Mesenchymal stem cell (in vitro differentiated cells and primary cell): ENCODE measurements at regions not wholly inside any gene's neighbourhood (a gene's known extent, or its start where the extent isn't known, plus 50 kb on each side); places are given as distances from the start of the nearest gene placed in this dataset.
"Not testable (repeated sequence)": the region's sequence is repeated elsewhere in the genome, so short reads cannot be mapped to it uniquely, and the experiment has no call there.

Source experiments
- DNase-seq: peaks from one replicate; pipeline ENCODE4 v3.0.0-alpha.2; 2013
- H2AFZ ChIP-seq: one replicate; pipeline ENCODE4 v1.6.1; 2013; ENCODE audit warnings: low read depth, mild to moderate bottlenecking, control low read depth, inconsistent platforms, low read length, moderate library complexity
- H2AK5ac ChIP-seq: 2 replicates; pipeline ENCODE4 v1.6.1; 2013; ENCODE audit warnings: low read length, moderate library complexity, mild to moderate bottlenecking, inconsistent platforms; ENCODE audit not compliant: severe bottlenecking
- H2BK120ac ChIP-seq: one replicate; pipeline ENCODE4 v1.6.1; 2013; ENCODE audit warnings: low read depth, mild to moderate bottlenecking, inconsistent platforms, low read length, moderate library complexity
- H2BK12ac ChIP-seq, 2 experiments: one replicate each; pipeline ENCODE4 v1.6.1; 2013; ENCODE audit warnings: inconsistent platforms in 2 of 2, low read length in 2 of 2, mild to moderate bottlenecking in 2 of 2, moderate library complexity in 2 of 2, control low read depth in 1 of 2
- H2BK15ac ChIP-seq: one replicate; pipeline ENCODE4 v1.6.1; 2013; ENCODE audit warnings: mild to moderate bottlenecking, low read depth, inconsistent platforms; ENCODE audit not compliant: poor library complexity, severe bottlenecking
- H2BK5ac ChIP-seq: 2 replicates; pipeline ENCODE4 v1.6.1; 2013; ENCODE audit warnings: low read depth, mild to moderate bottlenecking, low read length, control low read depth, inconsistent platforms; ENCODE audit not compliant: poor library complexity, severe bottlenecking
- H3K14ac ChIP-seq, 2 experiments: one replicate each; pipeline ENCODE4 v1.6.1; 2013; ENCODE audit warnings: inconsistent platforms in 2 of 2, low read length in 2 of 2, control low read depth in 1 of 2, mild to moderate bottlenecking in 1 of 2, moderate library complexity in 1 of 2
- H3K18ac ChIP-seq, 2 experiments: one replicate each; pipeline ENCODE4 v1.6.1; 2013; ENCODE audit warnings: inconsistent platforms in 2 of 2, low read length in 2 of 2, control low read depth in 1 of 2, low read depth in 1 of 2, mild to moderate bottlenecking in 1 of 2
- H3K23ac ChIP-seq, 2 experiments: one replicate each; pipeline ENCODE4 v1.6.1; 2013; ENCODE audit warnings: inconsistent platforms in 2 of 2, low read length in 2 of 2, mild to moderate bottlenecking in 2 of 2, moderate library complexity in 2 of 2, control low read depth in 1 of 2
- H3K27ac ChIP-seq: 2 replicates; pipeline ENCODE4 v1.5.1; 2013; ENCODE audit warnings: mild to moderate bottlenecking, moderate library complexity, low read length, control low read depth, inconsistent platforms; ENCODE audit not compliant: poor library complexity, severe bottlenecking
- H3K27me3 ChIP-seq, 2 experiments: 2 replicates each; pipeline versions ENCODE4 v1.6.1 to v1.7.0; 2013; ENCODE audit warnings: low read length in 2 of 2, mild to moderate bottlenecking in 2 of 2, moderate library complexity in 2 of 2, control low read depth in 1 of 2, inconsistent platforms in 1 of 2; ENCODE audit not compliant: control insufficient read depth in 1 of 2, insufficient read depth in 1 of 2
- H3K36me3 ChIP-seq, 2 experiments: 2 replicates each; pipeline versions ENCODE4 v1.6.1 to v1.7.0; 2013; ENCODE audit warnings: low read length in 2 of 2, control low read depth in 1 of 2, inconsistent platforms in 1 of 2, low read depth in 1 of 2, mild to moderate bottlenecking in 1 of 2; ENCODE audit not compliant: insufficient read depth in 2 of 2, control insufficient read depth in 1 of 2
- H3K4ac ChIP-seq, 2 experiments: one replicate each; pipeline ENCODE4 v1.6.1; 2013; ENCODE audit warnings: inconsistent platforms in 2 of 2, low read length in 2 of 2, mild to moderate bottlenecking in 2 of 2, moderate library complexity in 2 of 2, control low read depth in 1 of 2, low read depth in 1 of 2
- H3K4me1 ChIP-seq: 2 replicates; pipeline ENCODE4 v1.6.1; 2013; ENCODE audit warnings: low read depth, low read length, control low read depth; ENCODE audit not compliant: control insufficient read depth, insufficient read depth
- H3K4me2 ChIP-seq: 2 replicates; pipeline ENCODE4 v1.6.1; 2013; ENCODE audit warnings: low read length, mild to moderate bottlenecking, inconsistent platforms; ENCODE audit not compliant: poor library complexity, severe bottlenecking
- H3K4me3 ChIP-seq, 2 experiments: 2 replicates each; pipeline versions ENCODE4 v1.5.1 to v1.7.0; 2013; ENCODE audit warnings: low read length in 2 of 2, mild to moderate bottlenecking in 2 of 2, control low read depth in 1 of 2, low read depth in 1 of 2; ENCODE audit not compliant: insufficient read depth in 1 of 2
- H3K79me1 ChIP-seq: replicated peaks from 2 replicates; pipeline ENCODE4 v1.6.1; 2013; ENCODE audit warnings: mild to moderate bottlenecking, control low read depth, low read length, inconsistent platforms; ENCODE audit not compliant: poor library complexity, severe bottlenecking
- H3K9ac ChIP-seq: 2 replicates; pipeline ENCODE4 v1.7.0; 2013; ENCODE audit warnings: mild to moderate bottlenecking, low read length, moderate library complexity
- H3K9me3 ChIP-seq: 2 replicates; pipeline ENCODE4 v1.7.0; 2013; ENCODE audit warnings: mild to moderate bottlenecking, low read length; ENCODE audit not compliant: control insufficient read depth
- H4K8ac ChIP-seq: one replicate; pipeline ENCODE4 v1.6.1; 2013; ENCODE audit warnings: inconsistent platforms, mild to moderate bottlenecking, low read length, moderate library complexity
- H4K91ac ChIP-seq: one replicate; pipeline ENCODE4 v1.6.1; 2013; ENCODE audit warnings: mild to moderate bottlenecking, low read length, inconsistent platforms
- WGBS: methylation state at CpG from one replicate; pipeline ENCODE4 v1.1.7; 2013; ENCODE audit warnings: mixed read lengths; 5-methylcytosine and 5-hydroxymethylcytosine counted together

DNA sequence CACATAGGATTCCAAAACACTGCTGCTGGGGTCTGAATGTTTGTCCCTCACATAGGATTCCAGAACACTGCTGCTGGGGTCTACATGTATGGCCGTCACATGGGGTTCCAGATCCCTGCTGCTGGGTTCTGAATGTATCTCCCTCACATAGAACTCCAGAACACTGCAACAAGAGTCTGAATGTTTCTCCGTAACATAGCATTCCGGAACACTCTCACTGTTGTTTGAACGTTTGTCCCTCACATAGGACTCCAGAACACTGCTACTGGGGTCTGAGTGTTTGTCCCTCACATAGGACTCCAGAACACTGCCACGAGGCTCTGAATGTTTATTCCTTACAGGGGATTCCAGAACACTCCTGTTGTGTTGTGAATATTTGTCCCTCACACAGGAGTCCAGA, 216.8 kb downstream of the FOXD4L6 start:
- peaks cover 0 to 25% of the 10 kb centered on the region in 2 experiments for H3K27me3 ChIP-seq
- H3K27ac ChIP-seq = no peak overlapping the region
- no peak overlapping the region for H3K9ac ChIP-seq
- H3K4me1 ChIP-seq = no peaks in the 10 kb centered on the region
- DNase-seq = no peak
- no peaks in the 10 kb centered on the region for H3K79me1 ChIP-seq
- no peak overlapping the region for H4K8ac ChIP-seq
- H2BK5ac ChIP-seq = no peak overlapping the region
- H2BK15ac ChIP-seq = no peak overlapping the region
- H2BK12ac ChIP-seq = no peak overlapping the region
- H4K91ac ChIP-seq = no peak overlapping the region
- H3K14ac ChIP-seq = no peak overlapping the region
- H2AFZ ChIP-seq = no peak overlapping the region
- H3K4me2 ChIP-seq = no peak overlapping the region
- peaks cover 90% of the 10 kb centered on the region for H3K9me3 ChIP-seq
- WGBS = 61% methylated on average over 5 of the region's 5 CpGs
- H3K23ac ChIP-seq = no peak overlapping the region
- no peak overlapping the region for H3K4ac ChIP-seq
- H2BK120ac ChIP-seq = no peak overlapping the region
- H2AK5ac ChIP-seq = no peak overlapping the region
- H3K36me3 ChIP-seq = no peaks in the 10 kb centered on the region
- peak overlapping the region in 1 of 2 experiments; percentile 4 for H3K4me3 ChIP-seq
- no peak overlapping the region for H3K18ac ChIP-seq

DNA sequence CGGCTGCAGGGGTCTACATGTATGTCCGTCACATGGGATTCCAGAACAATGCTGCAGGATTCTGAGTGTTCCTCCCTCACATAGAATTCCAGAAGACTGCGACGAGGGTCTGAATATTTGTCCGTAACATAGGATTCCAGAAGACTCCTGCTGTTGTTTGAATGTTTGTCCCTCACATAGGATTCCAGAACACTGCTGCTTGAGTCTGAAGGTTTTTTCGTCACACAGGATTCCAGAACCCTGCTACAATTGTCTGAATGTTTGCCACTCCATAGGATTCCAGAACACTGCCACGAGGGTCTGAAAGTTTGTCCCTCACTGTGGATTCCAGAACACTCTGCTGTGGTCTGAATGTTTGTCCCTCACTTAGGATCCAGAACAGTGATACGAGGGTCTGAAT, 217.5 kb downstream of the FOXD4L6 start:
- not testable (repeated sequence) for H3K9ac ChIP-seq, H2AFZ ChIP-seq, H3K27ac ChIP-seq, H3K4me2 ChIP-seq, H2BK120ac ChIP-seq, H3K23ac ChIP-seq, H3K79me1 ChIP-seq, H2BK15ac ChIP-seq, H2BK5ac ChIP-seq, H4K8ac ChIP-seq, H3K4me1 ChIP-seq, H2AK5ac ChIP-seq, H3K18ac ChIP-seq, H3K4me3 ChIP-seq, H2BK12ac ChIP-seq, H3K36me3 ChIP-seq, H4K91ac ChIP-seq, DNase-seq, H3K4ac ChIP-seq, H3K14ac ChIP-seq
- Histone ChIP-seq H3K27me3 (peaks cover 0 to 25% of the 10 kb centered on the region in 2 experiments), H3K9me3 (peaks cover 95% of the 10 kb centered on the region)
- WGBS = 71% methylated on average over 8 of the region's 8 CpGs

DNA sequence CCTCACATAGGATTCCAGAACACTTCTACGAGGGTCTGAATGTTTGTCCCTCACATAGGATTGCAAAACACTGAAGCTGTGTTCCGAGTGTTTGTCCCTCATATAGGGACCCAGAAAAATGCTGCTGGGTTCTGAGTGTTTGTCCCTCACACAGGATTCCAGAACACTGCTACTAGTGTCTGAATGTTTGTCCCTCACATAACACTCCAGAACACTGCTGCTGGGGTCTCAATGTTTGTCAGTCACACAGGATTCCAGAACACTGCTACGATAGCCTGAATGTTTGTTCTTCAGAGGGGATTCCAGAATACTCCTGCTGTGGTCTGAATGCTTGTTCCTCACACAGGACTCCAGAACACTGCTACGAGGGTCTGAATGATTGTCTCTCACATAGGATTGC, 218.7 kb downstream of the FOXD4L6 start:
- H2BK12ac ChIP-seq = no peak overlapping the region
- H3K23ac ChIP-seq = no peak overlapping the region
- H2AK5ac ChIP-seq = no peak overlapping the region
- no peaks in the 10 kb centered on the region for H3K79me1 ChIP-seq
- no peak overlapping the region for H3K4me2 ChIP-seq
- H2BK5ac ChIP-seq = no peak overlapping the region
- DNase-seq = no peak
- no peak overlapping the region for H2AFZ ChIP-seq
- no peak overlapping the region for H2BK120ac ChIP-seq
- peaks cover 0 to 17% of the 10 kb centered on the region in 2 experiments for H3K27me3 ChIP-seq
- H2BK15ac ChIP-seq = no peak overlapping the region
- no peak overlapping the region for H3K14ac ChIP-seq
- no peak overlapping the region for H3K4ac ChIP-seq
- WGBS = 68% methylated on average over 4 of the region's 4 CpGs
- H3K9ac ChIP-seq = no peak overlapping the region
- no peak overlapping the region for H4K8ac ChIP-seq
- H3K4me1 ChIP-seq = no peaks in the 10 kb centered on the region
- H4K91ac ChIP-seq = no peak overlapping the region
- H3K18ac ChIP-seq = no peak overlapping the region
- H3K9me3 ChIP-seq = peaks cover 95% of the 10 kb centered on the region
- no peaks in the 10 kb centered on the region for H3K36me3 ChIP-seq
- H3K4me3 ChIP-seq = peak overlapping the region in 1 of 2 experiments; percentile 11
- H3K27ac ChIP-seq = no peak overlapping the region

DNA sequence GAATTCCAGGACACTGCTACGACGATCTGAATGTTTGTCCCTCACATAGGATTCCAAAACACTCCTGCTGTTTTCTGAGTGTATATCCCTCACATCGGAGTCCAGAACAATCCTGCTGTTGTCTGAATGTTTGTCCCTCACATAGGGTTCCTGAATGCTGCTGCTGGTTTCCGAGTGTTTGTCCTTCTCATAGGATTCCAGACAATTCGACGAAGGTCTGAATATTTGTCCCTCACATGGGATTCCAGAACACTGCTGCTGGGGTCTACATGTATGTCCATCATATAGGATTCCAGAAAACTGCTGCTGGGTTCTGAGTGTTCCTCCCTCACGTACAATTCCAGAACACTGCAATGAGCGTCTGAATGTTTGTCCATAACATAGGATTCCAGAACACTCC, 219.4 kb downstream of the FOXD4L6 start:
- 80% methylated on average over 8 of the region's 8 CpGs for WGBS
- not testable (repeated sequence) for H3K14ac ChIP-seq, H2AK5ac ChIP-seq

More for the DNA sequence above, 219.4 kb downstream of the FOXD4L6 start:
- not testable (repeated sequence) for H3K23ac ChIP-seq, H2AFZ ChIP-seq, H2BK5ac ChIP-seq, H3K4me1 ChIP-seq, H2BK120ac ChIP-seq, DNase-seq, H3K4me3 ChIP-seq, H3K27ac ChIP-seq, H2BK15ac ChIP-seq, H3K36me3 ChIP-seq, H3K4ac ChIP-seq, H3K79me1 ChIP-seq, H3K4me2 ChIP-seq, H4K8ac ChIP-seq, H4K91ac ChIP-seq, H2BK12ac ChIP-seq, H3K18ac ChIP-seq, H3K9ac ChIP-seq
- H3K9me3 ChIP-seq = peaks cover 93% of the 10 kb centered on the region
- H3K27me3 ChIP-seq = peaks cover 0 to 16% of the 10 kb centered on the region in 2 experiments
